GM21717 (cell line): ENCODE measurements at regions not wholly inside any gene's neighbourhood (a gene's known extent, or its start where the extent isn't known, plus 50 kb on each side); places are given as distances from the start of the nearest gene placed in this dataset.

Experiments used
- ATAC-seq: cut with Tn5 transposase; IDR thresholded peaks from one replicate; pipeline ENCODE4 v1.9.1; 2021; ENCODE audit warnings: mild to moderate bottlenecking, moderate library complexity; ENCODE audit not compliant: unreplicated experiment

- ATAC-seq, result no peak
Observed at GRCh38 chr4:117783716-117784115, 250.6 kb upstream of the NDST3 start.

- ATAC-seq, result no peak
Observed at GRCh38 chr4:117784266-117784665, 250.0 kb upstream of the NDST3 start.

GRCh38 chr4:117786566-117786965, 247.7 kb upstream of the NDST3 start:
- no peak for ATAC-seq

- ATAC-seq, result no peak
Observed at GRCh38 chr4:117793845-117794480, 240.3 kb upstream of the NDST3 start.

- ATAC-seq, result no peak
Observed at GRCh38 chr4:117796677-117797076, 237.6 kb upstream of the NDST3 start.

- ATAC-seq, result no peak
Observed at GRCh38 chr4:117800636-117801035, 233.7 kb upstream of the NDST3 start.

- ATAC-seq, result no peak
Observed at GRCh38 chr4:117801756-117802155, 232.5 kb upstream of the NDST3 start.

- ATAC-seq, result no peak
Observed at GRCh38 chr4:117811731-117812130, 222.6 kb upstream of the NDST3 start.

GRCh38 chr4:117814277-117815246, 219.7 kb upstream of the NDST3 start:
- no peak for ATAC-seq

- ATAC-seq, result no peak
Observed at GRCh38 chr4:117817301-117817700, 217.0 kb upstream of the NDST3 start.

- no peak for ATAC-seq
Observed at GRCh38 chr4:117821834-117822233, 212.5 kb upstream of the NDST3 start.

- no peak for ATAC-seq
Observed at GRCh38 chr4:117823388-117823787, 210.9 kb upstream of the NDST3 start.

- no peak for ATAC-seq
Observed at GRCh38 chr4:117825600-117825999, 208.7 kb upstream of the NDST3 start.

- ATAC-seq, result no peak
Observed at GRCh38 chr4:117831060-117831683, 203.1 kb upstream of the NDST3 start.

GRCh38 chr4:117835566-117835965, 198.7 kb upstream of the NDST3 start:
- ATAC-seq, result no peak

GRCh38 chr4:117844594-117844993, 189.7 kb upstream of the NDST3 start:
- ATAC-seq, result no peak

- no peak for ATAC-seq
Observed at GRCh38 chr4:117845270-117845669, 189.0 kb upstream of the NDST3 start.

- no peak for ATAC-seq
Observed at GRCh38 chr4:117847849-117848248, 186.4 kb upstream of the NDST3 start.

- no peak for ATAC-seq
Observed at GRCh38 chr4:117868201-117868600, 166.1 kb upstream of the NDST3 start.

GRCh38 chr4:117873779-117874178, 160.5 kb upstream of the NDST3 start:
- ATAC-seq, result no peak

GRCh38 chr4:117874216-117874615, 160.1 kb upstream of the NDST3 start:
- ATAC-seq, result no peak

GRCh38 chr4:117889978-117890377, 144.3 kb upstream of the NDST3 start:
- no peak for ATAC-seq
